GM19240 (cell line): ENCODE measurements at regions not wholly inside any gene's neighbourhood (a gene's known extent, or its start where the extent isn't known, plus 50 kb on each side); places are given as distances from the start of the nearest gene placed in this dataset.

Experiments used
- DNase-seq: peaks from one replicate; pipeline ENCODE4 v3.0.0; 2011; ENCODE audit warnings: low spot score; ENCODE audit not compliant: insufficient read length

DNA sequence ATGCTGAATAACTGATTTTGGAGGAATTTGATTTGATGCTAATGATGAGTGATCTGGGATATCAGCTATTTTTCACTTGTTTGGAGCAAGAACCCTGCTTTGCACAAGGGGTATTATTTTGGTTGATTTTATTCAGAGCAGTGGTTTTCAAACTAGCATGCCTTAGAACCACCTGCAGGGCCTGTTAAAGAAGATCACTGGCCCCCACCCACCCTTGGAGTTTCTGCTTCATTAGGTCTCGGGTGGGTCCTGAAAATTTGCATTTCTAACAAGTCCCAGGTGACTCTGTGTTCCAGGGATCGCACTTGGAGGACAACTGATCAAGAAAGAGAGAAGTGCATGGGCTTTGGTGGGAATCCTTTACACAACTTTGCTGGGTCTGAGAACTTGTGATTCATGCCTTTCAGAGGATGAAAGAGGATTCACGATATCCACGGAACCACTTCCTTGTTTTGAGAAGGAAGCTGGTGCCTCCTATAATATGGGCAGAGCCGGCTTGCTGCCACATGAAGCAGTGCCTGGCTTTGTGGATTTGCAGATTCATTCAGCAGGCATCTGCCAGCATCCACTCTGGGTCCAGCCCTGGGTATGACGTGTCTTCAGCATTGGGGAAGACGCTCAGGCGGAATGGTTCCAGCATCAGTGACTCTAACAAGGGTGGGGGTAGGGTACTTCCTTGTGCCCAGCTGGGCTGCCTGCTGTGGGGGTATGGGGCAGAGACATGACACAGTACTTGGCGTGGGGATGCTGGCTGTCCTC lies 106.6 kb upstream of the PITX1 start:
- DNase-seq, result no peak

- DNase-seq, result no peak
Measured at GRCh38 chr5:135139381-135140134, 105.5 kb upstream of the PITX1 start.

GRCh38 chr5:135138116-135138850 lies 104.3 kb upstream of the PITX1 start:
- no peak for DNase-seq

DNA sequence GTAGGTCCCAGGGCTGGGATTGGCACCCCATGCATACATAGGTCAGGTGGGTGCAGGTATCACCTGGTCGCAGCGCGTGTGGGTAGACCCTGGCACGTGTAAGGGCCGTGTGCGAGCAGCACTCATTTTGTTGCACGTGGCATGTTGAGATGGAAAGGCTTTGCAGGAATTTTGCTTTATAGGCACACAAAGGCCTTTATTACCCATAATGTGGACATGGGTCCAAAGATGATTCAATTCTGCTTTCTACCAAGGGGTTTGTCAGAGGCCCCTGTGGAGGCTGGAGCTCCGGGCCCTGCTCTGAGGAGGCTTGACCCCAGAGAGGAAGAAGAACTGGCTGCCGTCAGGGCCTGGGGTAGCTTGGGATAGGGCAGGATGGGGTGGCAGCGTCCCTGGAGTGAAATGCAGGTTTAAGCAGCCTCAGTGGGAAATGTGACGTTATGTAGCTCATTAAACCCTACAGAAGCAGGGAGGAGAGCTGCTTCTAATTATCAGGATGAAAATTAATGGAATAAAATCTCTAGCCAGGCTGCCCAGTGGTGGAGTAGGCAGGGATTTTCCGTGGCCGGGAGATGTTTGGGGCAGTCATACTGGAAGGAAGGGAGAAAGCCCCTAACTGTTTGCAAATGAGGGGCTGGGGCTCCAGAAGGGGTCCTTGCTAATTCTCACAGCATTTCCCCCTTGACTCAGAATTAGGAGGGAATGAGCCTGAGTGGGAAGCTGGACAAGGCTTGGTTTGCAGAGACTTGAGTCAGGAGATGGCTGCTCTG lies 103.3 kb upstream of the PITX1 start:
- DNase-seq, result no peak

DNA sequence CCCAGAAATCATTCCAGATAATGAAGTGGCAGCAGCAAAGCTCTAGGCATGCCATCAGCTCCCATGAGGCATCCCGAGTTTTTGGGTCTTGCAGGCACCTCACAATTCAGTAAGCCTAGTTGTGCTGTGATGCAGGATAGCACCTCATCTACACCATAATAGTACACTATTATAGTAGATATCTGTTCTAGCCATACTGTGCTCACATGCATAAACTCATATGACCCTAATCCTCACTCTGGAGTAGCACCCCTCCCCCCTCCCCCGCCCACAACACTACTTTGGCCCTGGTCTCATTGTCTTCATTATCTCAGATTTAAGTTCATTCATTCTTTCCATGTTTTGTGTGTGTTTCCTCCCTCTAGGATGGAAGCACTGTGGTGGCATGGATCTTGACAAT lies 102.5 kb upstream of the PITX1 start:
- DNase-seq, result no peak

GRCh38 chr5:135135530-135136226 lies 101.7 kb upstream of the PITX1 start:
- no peak for DNase-seq

- no peak for DNase-seq
Measured at GRCh38 chr5:135134691-135135381, 100.8 kb upstream of the PITX1 start.

DNA sequence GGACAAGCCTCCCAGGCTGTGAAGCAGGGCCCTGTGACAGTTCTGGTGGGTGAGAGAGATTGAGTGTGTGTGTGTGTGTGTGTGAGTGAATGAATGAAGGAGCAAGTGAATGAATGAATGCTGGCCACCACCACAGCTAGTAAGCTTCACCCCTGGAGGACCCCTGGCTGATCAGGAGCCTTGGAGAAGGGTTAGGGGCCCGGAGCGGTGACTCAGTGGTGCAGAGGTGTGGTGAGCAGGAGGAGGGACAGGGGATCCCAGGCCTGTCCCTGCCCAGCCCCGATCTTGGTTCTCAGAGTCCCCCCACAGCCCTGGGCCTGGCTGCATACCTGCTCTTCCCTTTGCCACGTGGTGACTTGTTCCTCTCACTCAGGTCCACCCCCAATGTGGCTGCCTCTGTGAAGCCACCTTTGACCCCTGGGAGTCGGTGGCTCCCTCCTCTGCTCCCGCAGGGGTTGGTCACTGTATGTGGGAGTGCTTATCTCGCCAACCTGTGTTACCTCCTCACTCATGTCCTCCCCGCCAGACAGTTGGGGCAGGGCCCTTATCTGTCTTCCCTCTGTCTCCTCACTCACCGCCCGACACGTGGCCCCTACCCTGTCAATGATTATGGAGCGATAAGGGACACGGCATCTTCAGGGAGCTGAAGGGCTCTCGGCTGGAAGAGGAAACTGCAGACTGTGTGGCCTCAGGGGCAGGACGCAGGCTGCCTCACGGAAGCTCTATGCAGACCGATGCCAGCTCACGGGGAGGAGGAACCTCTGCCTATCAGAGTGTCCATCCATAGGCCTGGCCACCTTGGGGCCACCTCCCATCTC lies 99.9 kb upstream of the PITX1 start:
- DNase-seq, result no peak

DNA sequence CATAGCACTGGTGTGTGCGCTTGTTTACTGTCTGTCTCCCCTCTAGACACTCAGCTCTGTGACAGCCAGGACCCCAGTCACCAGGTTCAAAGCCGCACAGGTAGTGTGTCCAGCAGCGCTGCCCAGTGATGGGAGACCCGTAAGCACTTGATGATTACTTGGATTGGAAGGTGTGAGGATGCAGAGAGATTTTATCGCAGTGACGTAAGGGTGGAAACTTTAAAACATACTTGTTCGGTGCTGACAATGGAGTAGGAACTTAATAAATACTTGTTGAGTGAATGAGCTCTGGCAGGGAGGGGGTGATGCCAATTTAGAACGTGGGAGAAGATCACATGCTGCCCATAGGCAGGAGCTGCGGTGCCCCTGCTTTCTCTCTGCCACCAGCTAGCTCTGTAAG lies 99.2 kb upstream of the PITX1 start:
- DNase-seq, result no peak

- no peak for DNase-seq
Measured at GRCh38 chr5:135131801-135132680, 98.0 kb upstream of the PITX1 start.

DNA sequence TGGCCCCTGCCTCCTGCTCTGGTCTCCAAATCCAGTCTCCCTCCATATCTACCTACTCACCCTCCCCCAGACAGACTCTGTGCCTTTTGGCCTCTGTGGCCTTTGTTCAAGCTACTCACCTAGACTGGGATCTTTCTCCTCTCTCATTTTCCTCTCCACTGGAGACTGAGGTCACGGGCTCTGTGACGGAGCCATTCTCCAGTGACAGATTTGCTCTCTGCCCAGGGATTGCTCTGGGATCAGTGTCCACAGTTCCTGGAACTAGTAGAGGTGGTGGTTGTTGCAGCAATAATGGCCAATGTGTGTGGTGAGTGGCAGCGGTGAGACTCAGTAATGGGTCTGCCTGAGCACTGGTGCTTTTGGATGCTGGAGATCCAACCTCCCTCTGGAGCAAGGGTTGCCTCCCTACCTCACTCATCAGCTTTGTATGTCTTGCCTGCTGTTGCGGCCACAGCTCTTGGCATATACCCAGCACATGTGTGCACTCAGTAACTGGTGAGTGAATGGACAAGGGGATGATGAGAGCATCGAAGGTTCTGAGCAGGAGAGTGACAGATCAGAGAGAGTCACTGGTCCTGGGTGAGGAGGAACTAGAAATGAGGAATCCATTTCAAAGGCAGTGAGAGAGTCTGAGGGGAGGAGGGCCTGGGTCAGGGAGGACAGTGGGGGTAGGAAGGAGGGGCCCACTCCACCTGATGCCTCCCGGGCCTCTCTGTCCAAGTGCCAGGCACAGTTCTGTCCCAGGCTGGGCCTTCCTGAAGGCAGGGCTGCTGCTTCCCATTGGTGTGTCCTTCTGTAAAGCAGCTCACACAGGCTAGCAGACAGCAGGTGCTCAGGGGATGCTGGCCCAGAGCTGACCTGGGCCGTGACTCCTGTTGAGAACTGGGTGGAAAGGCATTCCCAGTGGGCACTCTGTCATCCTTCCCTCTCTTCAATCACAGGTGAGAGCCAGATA lies 96.5 kb upstream of the PITX1 start:
- no peak for DNase-seq

- DNase-seq, result no peak
Measured at GRCh38 chr5:135129307-135129706, 95.3 kb upstream of the PITX1 start.

GRCh38 chr5:135128361-135128760 lies 94.3 kb upstream of the PITX1 start:
- DNase-seq, result no peak

DNA sequence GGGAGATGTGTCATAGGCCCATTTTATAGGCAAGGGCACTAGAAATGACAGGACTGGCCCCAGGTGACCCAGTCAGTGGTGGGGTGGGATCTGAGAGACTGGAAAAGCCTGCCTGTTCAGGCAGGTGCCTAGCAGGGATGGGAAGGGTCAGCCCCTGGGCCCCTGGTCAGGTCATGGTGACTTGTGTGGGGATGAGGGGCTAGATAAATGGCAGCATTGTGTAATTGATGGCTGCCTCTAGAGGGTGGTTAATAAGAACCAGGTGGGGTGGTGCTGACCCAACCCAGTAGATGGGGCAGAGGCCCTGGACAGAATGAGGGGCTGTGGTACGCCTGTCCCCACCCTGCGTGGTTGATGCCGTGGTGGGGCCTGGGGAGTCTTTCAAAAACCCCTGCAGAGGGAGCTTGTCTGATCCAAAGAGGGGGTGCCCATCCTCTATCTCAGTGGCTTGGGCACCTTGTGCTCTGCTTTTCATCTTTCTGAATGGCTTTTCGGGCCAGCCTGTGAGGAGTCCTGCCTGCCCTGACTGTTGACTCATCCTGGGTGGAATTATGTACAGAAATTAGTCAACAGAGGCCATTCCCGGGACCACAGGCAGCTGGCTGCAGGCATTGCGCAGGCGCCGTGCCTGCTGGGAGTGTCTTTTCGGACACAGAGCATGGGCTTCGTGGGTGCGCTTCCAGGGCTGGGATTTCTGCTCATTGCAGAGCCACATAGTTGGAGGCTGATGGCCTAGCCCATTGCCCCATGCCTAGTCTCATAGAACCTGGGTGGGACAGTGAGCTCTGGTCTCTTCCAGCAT lies 93.6 kb upstream of the PITX1 start:
- DNase-seq, result no peak

GRCh38 chr5:135126688-135127438 lies 92.8 kb upstream of the PITX1 start:
- no peak for DNase-seq

GRCh38 chr5:135124724-135125123 lies 90.7 kb upstream of the PITX1 start:
- no peak for DNase-seq
